Spleen (tissue), 7 donors: ENCODE measurements at regions not wholly inside any gene's neighbourhood (a gene's known extent, or its start where the extent isn't known, plus 50 kb on each side); places are given as distances from the start of the nearest gene placed in this dataset.

Experiments used
- CTCF ChIP-seq, 11 experiments: fragments of 200-600 bp in 7 of 11; fragments of 450-650 bp in 4 of 11; sonication (generic) in 4 of 11; IDR thresholded peaks in 8 of 11; conservative IDR thresholded peaks in 3 of 11; 1 replicate in 7 of 11; 2 replicates in 4 of 11; pipeline versions ENCODE4 v1.4.0 to v1.8.0; 2016 to 2021; ENCODE audit warnings: antibody characterized with exemption in 11 of 11, inconsistent platforms in 4 of 11, mild to moderate bottlenecking in 1 of 11
- POLR2AphosphoS5 ChIP-seq, 3 donors: sonication (generic); formaldehyde crosslinking; IDR thresholded peaks; one replicate each; pipeline ENCODE4 v1.5.1; 2017; ENCODE audit warnings: antibody characterized with exemption in 3 of 3
- donor health status: DM: no; HTN: no; CAD: no; lungs with moderate emphysema.
- donor health status: DM: no; HTN: no; CAD: no.
- donor health status: DM: no; HTN: no; CAD: no.

GRCh38 chr16:48041981-48042421 is 113.8 kb downstream of the ABCC12 start:
- TF ChIP-seq CTCF (IDR thresholded peaks at IDR 0.05 in 8 of 11, conservative IDR thresholded peaks at IDR 0.05 in 3 of 11), result no peak
- no peak for TF ChIP-seq POLR2AphosphoS5 (IDR thresholded peaks at IDR 0.05)
